Hematopoietic multipotent progenitor cell treated with erythropoietin and hydrocortisone succinate and interleukin-3 and kit ligand, for 8 days (in vitro differentiated cells): ENCODE measurements at regions not wholly inside any gene's neighbourhood (a gene's known extent, or its start where the extent isn't known, plus 50 kb on each side); places are given as distances from the start of the nearest gene placed in this dataset.

Experiments used
- DNase-seq: peaks from one replicate; pipeline ENCODE4 v3.0.0-alpha.2; 2015

DNA sequence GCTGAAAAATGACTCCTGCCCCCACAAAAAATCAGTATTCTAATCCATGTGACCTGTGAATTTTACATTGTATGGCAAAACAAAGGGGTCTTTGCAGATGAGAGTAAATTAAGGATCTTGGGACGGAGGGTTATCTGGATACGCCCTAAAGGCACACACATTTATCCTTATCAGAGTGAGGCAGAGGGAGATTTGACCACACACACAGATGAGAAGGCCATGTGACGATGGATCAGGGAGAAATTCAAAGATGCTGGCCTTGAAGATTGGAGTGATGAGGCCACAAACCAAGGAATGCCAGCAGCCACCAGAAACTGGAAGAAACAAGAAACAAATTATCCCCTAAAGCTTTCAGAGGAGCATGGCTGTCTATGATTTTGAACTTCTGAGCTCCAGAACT lies 288.5 kb downstream of the XXYLT1 start:
- DNase-seq: peak; percentile 48

DNA sequence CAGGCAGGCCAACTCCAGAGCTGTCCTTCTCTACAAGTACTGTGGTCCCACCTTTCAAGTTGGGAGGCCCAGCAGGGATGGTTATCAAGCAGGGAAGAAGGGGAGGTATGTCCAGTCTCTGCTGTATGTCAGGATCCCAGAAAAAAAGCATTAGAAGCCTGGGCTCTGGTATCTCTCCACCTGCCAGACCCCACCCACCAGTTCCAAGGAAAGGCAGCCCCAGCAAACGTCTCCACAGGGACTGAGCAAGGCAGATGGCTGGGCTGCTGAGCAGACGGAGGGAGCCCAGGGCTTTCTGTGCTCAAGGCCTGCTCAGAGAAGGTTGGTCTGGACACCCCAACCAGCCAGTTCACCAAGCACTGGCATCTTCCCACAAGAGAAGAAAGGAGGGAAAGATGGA lies 287.8 kb downstream of the XXYLT1 start:
- no peak for DNase-seq

DNA sequence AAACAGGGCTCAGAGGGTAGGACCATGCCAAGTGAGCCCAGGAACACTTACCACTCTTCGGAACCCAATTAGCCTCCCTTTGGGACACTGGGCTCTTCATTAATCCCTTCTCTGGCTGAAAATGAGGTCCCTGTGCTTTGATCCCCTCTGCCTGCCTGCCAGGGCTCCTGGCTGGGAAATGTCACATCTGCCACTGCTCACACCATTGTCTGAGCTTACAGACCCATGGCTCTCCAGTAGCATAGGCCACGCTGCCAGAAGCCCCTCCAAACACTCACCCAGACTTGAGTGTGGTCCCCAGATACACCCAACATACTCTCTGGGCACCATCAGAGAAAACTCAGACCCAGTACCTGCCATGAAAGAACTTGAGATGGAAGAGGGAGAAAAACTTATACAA lies 287.3 kb downstream of the XXYLT1 start:
- no peak for DNase-seq

DNA sequence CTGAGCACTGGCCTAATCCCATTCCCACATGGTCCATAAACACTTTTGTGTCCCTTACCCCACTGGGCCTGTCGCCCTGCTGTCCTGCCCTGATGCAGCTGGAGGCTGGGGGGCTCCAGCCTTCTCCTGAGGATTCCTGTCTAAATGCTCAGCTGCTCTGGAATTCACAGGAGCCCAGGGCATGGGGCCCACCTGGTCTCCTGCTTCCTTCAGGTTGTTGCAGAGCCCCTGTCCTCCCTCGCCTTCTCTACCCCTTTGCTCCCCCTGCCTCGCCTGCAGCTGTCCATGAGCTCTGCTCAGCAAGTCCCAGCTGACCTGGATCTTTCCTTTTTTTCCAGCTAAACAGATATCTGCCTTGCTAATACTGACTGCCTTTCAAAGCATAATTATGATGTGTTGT lies 286.9 kb downstream of the XXYLT1 start:
- no peak for DNase-seq

DNA sequence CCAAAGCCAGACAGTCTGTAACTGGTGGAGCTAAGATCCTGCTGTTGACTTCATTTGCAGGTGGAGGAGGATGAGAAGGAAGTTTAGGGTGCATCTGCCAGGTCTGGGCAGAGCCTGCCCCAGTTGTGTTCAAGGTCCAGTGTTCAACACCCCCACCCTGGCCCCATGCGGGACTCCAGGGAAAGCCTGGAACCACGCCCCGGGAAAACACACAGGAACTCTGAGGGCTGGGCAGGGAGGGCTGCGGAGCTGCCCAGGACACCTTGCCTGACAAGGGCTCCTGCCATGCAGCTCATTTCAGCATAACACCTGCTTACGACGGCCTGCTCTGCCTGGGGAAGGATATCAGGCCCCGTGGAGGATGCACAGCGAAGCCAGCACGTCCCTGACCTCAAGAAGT lies 286.3 kb downstream of the XXYLT1 start:
- DNase-seq: no peak

DNA sequence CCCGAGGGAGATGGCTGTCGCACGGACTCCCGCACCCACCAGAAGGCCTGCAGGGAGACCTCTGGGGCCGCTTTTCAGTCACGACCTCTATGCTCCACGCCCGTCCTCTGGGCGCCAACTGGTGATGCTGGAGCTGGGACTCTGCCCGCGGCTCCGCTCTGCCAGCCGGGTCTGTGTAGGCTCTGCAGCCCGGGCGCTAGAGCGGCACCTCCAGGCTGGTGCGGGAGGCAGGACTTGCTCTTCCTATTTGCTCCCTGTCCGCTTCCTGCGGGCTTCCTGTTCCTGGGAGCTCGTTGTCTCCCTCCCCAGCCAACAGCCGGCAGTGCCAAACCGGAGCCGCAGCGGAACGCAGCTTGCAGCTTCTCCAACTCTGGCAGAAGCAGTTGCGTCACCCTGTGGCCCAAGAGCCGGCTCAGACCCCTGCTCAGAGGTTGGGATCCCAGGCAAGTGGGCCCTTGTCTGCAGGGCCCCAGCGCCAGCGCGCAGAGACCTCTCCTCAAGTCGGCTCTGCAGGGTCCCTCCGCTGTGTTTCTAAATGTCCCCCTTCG lies 285.9 kb downstream of the XXYLT1 start:
- DNase-seq: peak; percentile 16

DNA sequence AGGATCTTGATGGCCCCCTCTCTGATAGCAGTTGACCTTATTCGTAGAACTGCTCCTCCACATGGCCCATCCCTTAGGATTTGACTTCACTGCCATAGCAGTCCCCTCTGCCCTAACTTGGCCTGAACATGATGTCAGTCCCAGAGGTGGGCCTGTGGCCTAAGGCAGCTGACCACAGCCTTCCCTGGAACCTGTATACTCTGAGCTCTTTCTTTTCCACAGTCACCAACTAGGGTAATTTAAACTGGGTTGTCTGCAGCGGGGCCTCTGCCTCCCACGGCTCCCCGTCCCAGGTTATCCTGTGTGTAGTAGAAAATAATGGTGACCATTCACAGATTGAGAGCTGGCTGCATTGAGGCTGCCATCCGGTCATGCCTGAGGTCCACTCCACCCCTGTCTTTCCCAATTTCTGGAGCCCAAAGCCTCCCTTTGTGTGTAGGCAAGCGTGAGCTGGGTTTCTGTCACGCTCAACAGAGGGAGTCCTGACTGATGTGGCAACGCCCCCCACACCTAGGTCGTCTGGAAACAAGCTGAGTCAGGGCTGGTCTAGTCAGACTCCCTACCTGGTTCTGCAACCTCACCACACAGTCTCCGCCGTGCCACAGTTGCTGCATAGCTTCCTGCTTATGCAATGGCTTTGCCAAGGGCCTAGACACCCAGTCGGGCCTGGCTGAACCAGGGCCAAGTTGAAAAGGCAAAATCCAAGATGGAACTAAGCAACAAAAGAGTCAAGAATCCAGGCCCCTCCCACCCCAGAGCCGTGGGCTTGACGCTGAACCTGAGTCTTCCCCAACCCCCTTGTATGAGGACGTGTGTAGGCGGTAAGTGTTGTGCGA lies 284.5 kb downstream of the XXYLT1 start:
- no peak for DNase-seq

DNA sequence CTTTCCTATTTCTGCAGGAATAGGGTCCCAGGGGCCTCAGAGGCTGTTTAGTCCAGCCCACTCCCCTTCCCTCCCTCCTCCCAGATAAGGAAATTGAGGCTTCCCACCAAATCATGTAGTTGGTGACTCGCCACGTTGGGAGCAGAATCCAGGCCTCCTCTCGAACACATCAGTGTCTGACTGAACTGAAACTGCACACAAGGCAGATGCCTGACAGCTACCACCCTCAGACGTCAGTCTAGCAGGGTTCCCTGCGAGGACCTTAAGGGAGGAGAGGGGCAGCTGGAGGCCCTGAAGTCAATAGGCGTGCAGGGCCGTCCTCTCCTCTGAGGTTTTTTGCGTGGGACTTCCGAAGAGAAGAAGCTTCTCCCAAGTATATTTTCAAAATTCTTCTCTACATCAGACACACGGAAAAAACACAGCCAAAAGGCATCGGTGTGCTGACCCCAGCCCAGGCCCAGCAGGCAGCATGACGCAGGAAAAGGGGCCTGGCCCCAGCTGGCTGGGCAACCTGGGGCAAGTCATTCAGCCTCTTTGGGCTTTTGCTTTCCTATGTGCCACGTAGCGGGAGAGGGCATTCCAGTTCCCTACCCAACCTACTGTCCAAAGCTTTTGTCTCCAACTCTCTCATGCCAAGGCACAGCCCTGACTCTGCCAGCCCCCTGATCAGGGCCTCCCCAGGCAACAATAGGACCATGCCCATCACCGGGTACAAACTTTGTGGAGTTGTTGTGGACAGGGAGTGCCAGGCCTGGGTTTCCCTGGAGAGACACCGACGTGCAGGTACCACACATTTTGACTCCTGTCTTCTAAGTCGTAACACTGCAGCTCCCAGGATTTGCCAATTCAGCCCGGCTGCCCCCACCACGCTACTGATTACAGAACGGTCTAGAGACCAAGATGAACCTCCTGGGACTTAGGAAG lies 283.1 kb downstream of the XXYLT1 start:
- DNase-seq: no peak

DNA sequence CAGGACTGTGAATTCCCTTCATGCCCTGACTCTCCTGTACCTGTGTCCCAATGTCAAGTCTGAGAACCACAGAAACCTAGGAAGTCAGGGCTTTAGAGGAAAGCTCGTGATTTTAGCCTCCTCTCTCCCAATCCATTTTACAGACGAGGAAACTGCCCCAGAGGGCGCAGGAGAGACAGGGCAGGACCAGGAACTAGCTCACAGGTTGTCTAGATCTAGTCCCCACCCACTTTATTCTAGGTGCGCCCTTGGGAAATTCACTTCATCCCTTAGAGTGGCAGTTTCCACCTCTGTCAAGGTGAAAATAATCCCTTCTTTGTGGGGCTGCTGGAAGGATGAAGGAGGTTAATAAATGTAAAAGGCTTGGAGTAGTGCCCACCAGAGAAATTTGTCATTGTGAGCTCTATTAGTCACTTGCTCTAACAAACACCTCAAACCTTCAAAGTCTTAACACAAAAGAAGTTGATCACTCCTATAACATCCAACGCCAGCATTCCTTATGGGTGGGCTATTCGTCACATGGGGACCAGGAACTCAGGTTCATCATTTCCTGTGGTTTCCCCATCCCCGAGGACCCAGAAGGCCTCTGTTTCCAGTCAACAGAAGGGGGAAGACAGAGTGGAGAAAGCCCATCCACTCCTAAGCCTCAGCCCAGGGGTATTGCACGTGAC lies 282.3 kb downstream of the XXYLT1 start:
- no peak for DNase-seq

DNA sequence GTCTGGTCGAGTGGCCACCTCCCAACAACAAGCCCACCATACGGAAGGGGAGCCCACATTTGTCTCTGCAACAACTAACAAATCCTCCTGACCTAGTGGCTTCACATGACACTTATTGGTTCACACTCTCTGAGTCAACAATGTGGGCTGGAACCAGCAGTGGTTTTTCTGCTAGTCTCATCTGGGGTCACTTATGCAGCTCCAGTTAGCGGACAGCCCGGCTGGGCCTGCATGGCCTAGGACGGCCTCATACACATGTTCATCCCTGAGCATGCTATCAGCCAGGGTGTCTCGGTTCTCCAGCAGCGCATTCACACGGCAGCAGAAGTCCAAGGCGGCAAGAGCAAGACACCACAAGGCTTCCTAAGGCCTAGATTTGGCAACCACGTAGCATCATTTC lies 281.7 kb downstream of the XXYLT1 start:
- DNase-seq: no peak

DNA sequence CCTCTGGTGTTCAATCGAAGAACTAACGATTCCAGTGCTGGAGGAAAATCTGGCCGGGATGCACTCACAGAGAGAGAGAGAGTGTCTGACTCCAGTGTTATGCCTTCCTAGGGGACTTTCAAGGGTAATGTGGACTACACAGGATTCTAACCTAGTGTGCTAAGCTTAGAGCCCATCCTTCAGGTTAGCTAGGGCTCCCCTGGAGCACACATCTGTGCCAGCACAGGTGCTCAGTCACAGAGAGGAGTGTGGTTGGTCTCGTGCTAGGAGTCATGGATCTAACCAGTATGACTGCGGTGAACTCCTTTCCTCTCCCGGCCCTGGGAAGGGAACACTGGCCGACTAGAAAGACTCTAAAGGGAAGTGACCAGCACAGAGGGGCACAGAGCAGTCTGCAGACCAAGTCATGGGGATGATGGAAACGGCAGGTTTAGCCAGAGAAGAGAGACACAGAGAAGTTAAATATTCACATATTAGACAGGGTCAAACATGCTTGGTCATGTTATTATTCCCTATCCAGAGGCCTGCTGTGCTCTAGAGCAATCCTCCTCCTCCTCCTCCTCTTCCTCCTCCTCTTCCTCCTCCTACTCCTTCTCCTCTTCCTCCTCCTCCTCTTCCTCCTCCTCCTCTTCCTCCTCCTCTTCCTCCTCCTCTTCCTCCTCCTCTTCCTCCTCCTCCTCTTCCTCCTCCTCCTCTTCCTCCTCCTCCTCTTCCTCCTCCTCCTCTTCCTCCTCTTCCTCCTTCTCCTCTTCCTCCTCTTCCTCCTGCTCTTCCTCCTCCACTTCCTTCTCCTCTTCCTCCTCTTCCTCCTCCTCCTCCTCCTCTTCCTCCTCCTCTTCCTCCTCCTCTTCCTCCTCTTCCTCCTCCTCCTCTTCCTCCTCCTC lies 280.3 kb downstream of the XXYLT1 start:
- no peak for DNase-seq

DNA sequence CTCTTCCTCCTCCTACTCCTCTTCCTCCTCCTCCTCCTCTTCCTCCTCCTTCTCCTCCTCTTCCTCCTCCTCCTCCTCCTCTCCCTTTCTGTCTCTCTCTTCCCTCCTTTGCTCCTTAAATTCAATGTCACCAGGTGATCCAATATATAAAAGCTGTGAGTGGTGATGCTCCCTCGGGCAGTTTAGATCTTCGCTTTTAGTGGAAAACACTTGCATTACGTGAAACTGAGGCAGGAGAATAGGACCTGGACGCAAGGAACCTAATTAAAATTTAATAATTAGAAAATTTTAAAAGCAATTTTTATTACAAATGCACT lies 279.7 kb downstream of the XXYLT1 start:
- DNase-seq: no peak

DNA sequence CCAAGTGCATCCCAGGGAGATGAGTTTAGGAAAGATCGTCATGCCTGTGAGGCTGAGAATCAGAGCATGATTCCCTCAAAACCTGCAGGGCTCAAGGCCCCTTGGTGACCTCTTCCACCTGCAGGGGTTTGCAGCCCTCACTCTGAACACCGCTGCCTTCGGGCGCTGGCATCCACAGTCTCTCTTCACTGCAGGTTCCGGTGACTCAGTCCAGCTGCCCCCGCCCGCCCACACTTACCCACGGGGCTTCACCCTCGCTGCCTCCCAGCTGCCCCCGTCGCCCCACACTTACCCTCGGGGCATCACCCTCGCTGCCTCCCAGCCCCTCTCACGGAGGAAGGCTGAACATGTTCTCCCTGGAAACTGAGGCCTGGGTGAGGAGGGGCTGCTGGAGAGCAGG lies 277.1 kb downstream of the XXYLT1 start:
- DNase-seq: no peak

DNA sequence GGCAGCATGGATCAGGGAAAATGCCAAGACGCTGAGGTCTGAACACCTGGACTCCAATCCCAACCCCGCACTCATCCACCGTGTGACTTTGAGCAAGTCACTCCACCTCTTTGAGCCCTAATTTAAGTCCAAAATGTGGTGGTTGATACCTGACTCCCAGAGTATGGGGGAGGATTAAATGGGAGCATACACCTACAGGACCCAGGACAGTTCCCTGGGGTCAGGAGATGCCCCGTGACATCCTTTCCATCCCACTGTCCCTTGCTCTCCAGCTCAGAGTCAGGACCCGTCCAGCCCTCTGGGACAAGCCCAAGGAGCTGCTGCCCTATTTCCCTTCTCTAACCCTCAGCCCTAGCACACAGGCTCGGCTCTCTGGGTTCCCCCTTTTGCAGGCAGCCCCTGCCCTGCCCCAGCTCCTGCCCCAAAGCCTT lies 276.4 kb downstream of the XXYLT1 start:
- DNase-seq: no peak

DNA sequence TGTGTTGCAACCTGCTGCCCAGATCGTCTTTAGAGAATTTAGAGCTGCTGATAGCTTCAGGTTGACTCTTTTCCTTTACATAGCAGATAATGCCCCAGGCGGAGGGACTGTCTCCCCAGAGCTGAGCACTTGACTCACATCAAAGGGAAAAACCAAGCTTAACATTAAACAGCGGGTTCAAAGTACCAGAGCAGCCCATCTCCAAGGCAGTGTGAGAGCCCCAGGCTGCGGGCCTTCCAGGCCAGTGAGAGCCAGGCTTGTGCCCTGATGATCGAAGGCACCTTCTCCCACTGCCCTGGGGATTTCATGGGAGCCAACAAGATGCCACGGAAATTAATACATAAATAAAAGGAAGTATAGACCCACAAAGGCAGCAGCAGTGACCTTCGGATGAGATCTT lies 275.6 kb downstream of the XXYLT1 start:
- no peak for DNase-seq

DNA sequence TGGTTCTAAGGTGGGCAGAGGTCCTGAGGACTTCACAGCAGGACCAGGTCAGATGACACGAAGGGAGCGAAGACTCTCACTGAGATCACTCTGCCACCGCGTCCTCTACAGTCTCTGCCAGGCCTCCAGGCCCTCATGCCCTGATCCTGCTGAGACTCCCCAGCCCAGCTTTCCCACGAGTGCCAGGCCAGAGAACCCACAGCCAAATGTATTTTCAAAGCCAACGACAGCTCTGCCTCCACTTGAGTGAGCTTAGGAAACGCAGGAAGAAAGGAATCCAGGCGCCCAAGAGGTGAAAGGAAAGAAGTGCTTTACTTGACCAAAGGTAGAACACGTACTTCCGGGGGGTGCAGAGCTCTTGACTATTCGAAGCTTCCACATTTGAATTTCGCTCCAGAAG lies 275.0 kb downstream of the XXYLT1 start:
- no peak for DNase-seq

DNA sequence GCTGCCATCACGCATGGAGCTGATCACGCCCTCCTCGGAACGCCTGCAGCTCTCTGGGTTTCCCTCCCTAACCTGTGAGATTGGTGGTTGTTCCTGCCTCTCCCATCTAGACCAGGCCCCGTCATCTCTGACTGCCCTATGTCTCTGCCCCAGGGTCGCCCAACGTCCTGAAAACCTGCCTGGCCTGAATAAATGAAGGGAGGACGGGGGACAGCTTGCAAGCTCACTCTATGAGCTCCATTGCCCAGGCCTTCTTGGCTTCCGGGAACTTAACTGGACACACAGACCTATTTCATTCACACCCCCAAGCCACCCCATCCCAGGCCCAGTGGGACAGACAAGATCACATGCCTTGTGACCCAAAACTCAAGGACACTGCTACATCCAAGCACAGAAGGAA lies 274.2 kb downstream of the XXYLT1 start:
- no peak for DNase-seq

DNA sequence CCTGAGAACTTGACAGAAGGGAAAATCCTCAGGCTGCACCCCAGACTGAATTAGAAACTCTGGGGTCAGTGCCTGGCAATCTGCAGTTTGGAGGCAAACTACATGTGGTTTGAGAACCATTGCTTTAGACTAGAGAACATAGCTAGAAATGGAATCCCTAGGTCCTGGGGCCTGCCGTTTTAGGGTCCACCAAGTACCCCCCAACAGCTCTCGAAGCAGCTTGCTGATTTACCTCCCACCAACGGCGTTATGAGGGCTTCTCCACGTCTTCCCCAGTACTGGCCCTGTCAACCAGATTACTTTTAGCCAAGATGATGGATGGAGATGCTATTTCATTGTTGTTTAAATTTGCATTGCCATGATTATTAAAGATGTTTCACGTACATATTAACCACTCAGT lies 272.5 kb downstream of the XXYLT1 start:
- no peak for DNase-seq

DNA sequence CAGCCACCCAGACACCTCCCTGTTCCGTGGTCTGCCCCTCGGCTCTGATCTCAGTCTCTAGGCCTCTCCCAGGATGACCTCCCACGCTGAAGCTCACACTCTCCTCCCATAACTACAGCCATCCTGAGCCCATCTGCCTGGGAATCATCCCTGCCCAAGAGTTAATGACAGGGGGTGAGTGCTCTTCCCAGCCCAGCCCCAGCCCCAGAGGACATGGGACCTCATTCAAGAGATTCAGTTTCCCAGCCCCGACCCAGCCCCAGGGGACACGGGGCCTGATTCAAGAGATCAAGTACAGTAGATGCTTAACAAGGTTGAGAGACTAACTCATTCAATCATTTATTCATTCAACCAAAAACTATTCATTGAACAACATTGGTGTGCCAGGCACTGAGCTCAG lies 272.0 kb downstream of the XXYLT1 start:
- DNase-seq: no peak

DNA sequence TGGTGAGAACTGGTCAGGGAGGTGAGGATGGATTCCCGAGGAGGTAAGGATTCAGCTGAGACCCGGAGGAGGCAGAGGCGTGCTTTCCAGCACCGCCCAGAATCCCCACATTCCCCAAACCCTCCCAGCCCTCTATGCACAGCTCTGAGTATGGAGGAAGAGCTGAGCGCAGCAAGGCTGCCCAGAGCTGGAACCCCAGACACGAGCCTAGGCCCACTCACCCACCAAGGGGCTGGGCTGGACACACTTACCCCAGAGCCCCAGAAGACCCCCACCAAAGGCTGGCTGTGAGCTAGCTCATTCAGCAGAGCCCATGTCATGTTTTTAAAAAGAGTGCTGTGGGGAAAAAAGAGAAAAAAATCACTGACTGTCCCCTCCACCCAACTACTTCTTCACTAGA lies 271.5 kb downstream of the XXYLT1 start:
- no peak for DNase-seq

DNA sequence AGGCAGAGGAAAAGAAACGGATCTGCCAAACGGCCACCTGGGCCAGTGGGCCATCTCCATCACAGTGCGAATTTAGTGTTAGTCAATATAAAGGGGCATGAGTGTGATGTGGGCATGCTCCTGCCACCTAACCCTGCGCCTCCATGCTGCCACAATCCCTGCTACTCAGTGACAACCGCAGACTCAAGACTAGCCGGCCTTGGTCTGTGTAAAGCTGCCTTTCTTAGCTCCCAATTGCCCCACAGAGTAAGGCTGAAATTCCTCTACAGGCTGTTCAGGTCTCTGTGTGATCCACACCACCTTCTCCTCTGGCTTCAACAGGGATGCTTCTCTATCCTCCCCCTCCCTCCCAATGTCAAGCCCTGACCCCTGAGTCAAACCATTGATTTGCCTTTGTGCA lies 269.7 kb downstream of the XXYLT1 start:
- DNase-seq: no peak
